ENCODE measurements at regions not wholly inside any gene's neighbourhood (a gene's known extent, or its start where the extent isn't known, plus 50 kb on each side); places are given as distances from the start of the nearest gene placed in this dataset.

- no peaks in the 10 kb centered on the region for H3K27me3 ChIP-seq (ENCODE audit: control insufficient read depth, low read length)
- H3K27ac ChIP-seq (ENCODE audit: low read depth, low read length), result no peak overlapping the region
- no peaks in the 10 kb centered on the region for H3K79me2 ChIP-seq (ENCODE audit: control insufficient read depth, low read length)
- no peaks in the 10 kb centered on the region for H3F3A ChIP-seq (ENCODE audit: control insufficient read depth, insufficient read depth)
- H3K4me3 ChIP-seq (ENCODE audit: low read length), result no peak overlapping the region
- H3K9me3 ChIP-seq (ENCODE audit: control insufficient read depth, insufficient read depth, low read length), result no peaks in the 10 kb centered on the region
- no peak overlapping the region for H3K4me2 ChIP-seq (ENCODE audit: low read length)
- no peaks in the 10 kb centered on the region for H4K20me1 ChIP-seq (ENCODE audit: control insufficient read depth, insufficient read depth, low read depth, low read length)
- H3K9me2 ChIP-seq (replicated peaks; ENCODE audit: control insufficient read depth, low read length), result no peaks in the 10 kb centered on the region
- H3K4me1 ChIP-seq (ENCODE audit: control insufficient read depth, low read length), result no peaks in the 10 kb centered on the region
- TF ChIP-seq EZH2phosphoT487 (IDR thresholded peaks at IDR 0.05; ENCODE audit: borderline replicate concordance, low read length) (no peak), CTCF (IDR thresholded peaks at IDR 0.05; ENCODE audit: low read depth, low read length, poor library complexity, severe bottlenecking) (no peak)
- H3K36me3 ChIP-seq (ENCODE audit: control insufficient read depth, low read length), result no peaks in the 10 kb centered on the region
Observed at GRCh38 chr20:12924126-12924525, 84.6 kb upstream of the SPTLC3 start.

GRCh38 chr20:12925210-12925755, 83.5 kb upstream of the SPTLC3 start:
- Histone ChIP-seq H3K79me2 (ENCODE audit: control insufficient read depth, low read length) (no peaks in the 10 kb centered on the region), H3K9me2 (replicated peaks; ENCODE audit: control insufficient read depth, low read length) (no peaks in the 10 kb centered on the region), H4K20me1 (ENCODE audit: control insufficient read depth, insufficient read depth, low read depth, low read length) (no peaks in the 10 kb centered on the region), H3K4me3 (ENCODE audit: low read length) (no peak overlapping the region), H3F3A (ENCODE audit: control insufficient read depth, insufficient read depth) (no peaks in the 10 kb centered on the region), H3K4me2 (ENCODE audit: low read length) (no peak overlapping the region), H3K4me1 (ENCODE audit: control insufficient read depth, low read length) (no peaks in the 10 kb centered on the region), H3K36me3 (ENCODE audit: control insufficient read depth, low read length) (no peaks in the 10 kb centered on the region), H3K9me3 (ENCODE audit: control insufficient read depth, insufficient read depth, low read length) (no peaks in the 10 kb centered on the region), H3K27ac (ENCODE audit: low read depth, low read length) (no peak overlapping the region), H3K27me3 (ENCODE audit: control insufficient read depth, low read length) (no peaks in the 10 kb centered on the region)
- no peak for TF ChIP-seq EZH2phosphoT487 (IDR thresholded peaks at IDR 0.05; ENCODE audit: borderline replicate concordance, low read length)
- peak; percentile 75 for TF ChIP-seq CTCF (IDR thresholded peaks at IDR 0.05; ENCODE audit: low read depth, low read length, poor library complexity, severe bottlenecking)

- H3K4me3 ChIP-seq (ENCODE audit: low read length), result no peak overlapping the region
- H3K27ac ChIP-seq (ENCODE audit: low read depth, low read length), result no peak overlapping the region
- no peaks in the 10 kb centered on the region for H3F3A ChIP-seq (ENCODE audit: control insufficient read depth, insufficient read depth)
- no peaks in the 10 kb centered on the region for H4K20me1 ChIP-seq (ENCODE audit: control insufficient read depth, insufficient read depth, low read depth, low read length)
- no peaks in the 10 kb centered on the region for H3K9me2 ChIP-seq (replicated peaks; ENCODE audit: control insufficient read depth, low read length)
- H3K9me3 ChIP-seq (ENCODE audit: control insufficient read depth, insufficient read depth, low read length), result no peaks in the 10 kb centered on the region
- TF ChIP-seq EZH2phosphoT487 (IDR thresholded peaks at IDR 0.05; ENCODE audit: borderline replicate concordance, low read length) (no peak), CTCF (IDR thresholded peaks at IDR 0.05; ENCODE audit: low read depth, low read length, poor library complexity, severe bottlenecking) (no peak)
- no peaks in the 10 kb centered on the region for H3K36me3 ChIP-seq (ENCODE audit: control insufficient read depth, low read length)
- H3K4me2 ChIP-seq (ENCODE audit: low read length), result no peak overlapping the region
- H3K79me2 ChIP-seq (ENCODE audit: control insufficient read depth, low read length), result no peaks in the 10 kb centered on the region
- H3K4me1 ChIP-seq (ENCODE audit: control insufficient read depth, low read length), result no peaks in the 10 kb centered on the region
- H3K27me3 ChIP-seq (ENCODE audit: control insufficient read depth, low read length), result no peaks in the 10 kb centered on the region
Observed at GRCh38 chr20:12925863-12926793, 82.6 kb upstream of the SPTLC3 start.

Measured in DOHH2 (cell line).